Rectal smooth muscle tissue (tissue), 1 donor: ENCODE measurements at regions not wholly inside any gene's neighbourhood (a gene's known extent, or its start where the extent isn't known, plus 50 kb on each side); places are given as distances from the start of the nearest gene placed in this dataset.
"Not testable (repeated sequence)": the region's sequence is repeated elsewhere in the genome, so short reads cannot be mapped to it uniquely, and the experiment has no call there.

Experiments
- H3K27ac ChIP-seq: one replicate; pipeline ENCODE4 v1.7.0; 2013; ENCODE audit warnings: low read depth, low read length, inconsistent platforms
- H3K27me3 ChIP-seq: one replicate; pipeline ENCODE4 v1.7.0; 2013; ENCODE audit warnings: low read length; ENCODE audit not compliant: control insufficient read depth, insufficient read depth
- H3K36me3 ChIP-seq: one replicate; pipeline ENCODE4 v1.7.0; 2013; ENCODE audit warnings: low read length; ENCODE audit not compliant: control insufficient read depth, insufficient read depth
- H3K4me1 ChIP-seq: one replicate; pipeline ENCODE4 v1.7.0; 2013; ENCODE audit warnings: low read length; ENCODE audit not compliant: control insufficient read depth, insufficient read depth
- H3K4me3 ChIP-seq: one replicate; pipeline ENCODE4 v1.7.0; 2013; ENCODE audit warnings: low read length
- H3K9ac ChIP-seq: one replicate; pipeline ENCODE4 v1.7.0; 2013; ENCODE audit warnings: low read length

GRCh38 chr4:9611101-9611500, 166.9 kb downstream of the DEFB131A start:
- H3K27me3 ChIP-seq, result no peaks in the 10 kb centered on the region
- no peak overlapping the region for H3K4me3 ChIP-seq
- no peak overlapping the region for H3K9ac ChIP-seq
- no peak overlapping the region for H3K27ac ChIP-seq
- H3K36me3 ChIP-seq, result no peaks in the 10 kb centered on the region
- H3K4me1 ChIP-seq, result no peaks in the 10 kb centered on the region

- H3K36me3 ChIP-seq, H3K27ac ChIP-seq, H3K27me3 ChIP-seq, H3K9ac ChIP-seq, H3K4me1 ChIP-seq, H3K4me3 ChIP-seq: not testable (repeated sequence)
These were observed 145.0 kb upstream of the DRD5 start for GRCh38 chr4:9636411-9636810.

GRCh38 chr4:9659678-9660077, 121.8 kb upstream of the DRD5 start:
- not testable (repeated sequence) for H3K36me3 ChIP-seq, H3K27ac ChIP-seq, H3K9ac ChIP-seq, H3K27me3 ChIP-seq, H3K4me3 ChIP-seq, H3K4me1 ChIP-seq

GRCh38 chr4:9660955-9661354, 120.5 kb upstream of the DRD5 start:
- not testable (repeated sequence) for H3K36me3 ChIP-seq, H3K4me3 ChIP-seq, H3K4me1 ChIP-seq, H3K9ac ChIP-seq, H3K27ac ChIP-seq, H3K27me3 ChIP-seq

- H3K27ac ChIP-seq, H3K4me1 ChIP-seq, H3K36me3 ChIP-seq, H3K9ac ChIP-seq, H3K27me3 ChIP-seq, H3K4me3 ChIP-seq: not testable (repeated sequence)
These were observed 110.7 kb upstream of the DRD5 start for GRCh38 chr4:9670725-9671124.

- H3K4me3 ChIP-seq, H3K36me3 ChIP-seq, H3K27me3 ChIP-seq, H3K9ac ChIP-seq, H3K27ac ChIP-seq, H3K4me1 ChIP-seq: not testable (repeated sequence)
These were observed 104.1 kb upstream of the DRD5 start for GRCh38 chr4:9677357-9677756.

GRCh38 chr4:9679704-9680478, 101.5 kb upstream of the DRD5 start:
- no peak overlapping the region for H3K4me3 ChIP-seq
- no peaks in the 10 kb centered on the region for H3K36me3 ChIP-seq
- no peaks in the 10 kb centered on the region for H3K27me3 ChIP-seq
- H3K27ac ChIP-seq, result no peak overlapping the region
- H3K9ac ChIP-seq, result no peak overlapping the region
- no peaks in the 10 kb centered on the region for H3K4me1 ChIP-seq

GRCh38 chr4:9683174-9683573, 98.3 kb upstream of the DRD5 start:
- H3K4me1 ChIP-seq, H3K4me3 ChIP-seq, H3K36me3 ChIP-seq, H3K27me3 ChIP-seq, H3K27ac ChIP-seq, H3K9ac ChIP-seq: not testable (repeated sequence)

- H3K4me1 ChIP-seq, H3K9ac ChIP-seq, H3K4me3 ChIP-seq, H3K27me3 ChIP-seq, H3K27ac ChIP-seq, H3K36me3 ChIP-seq: not testable (repeated sequence)
These were observed 96.4 kb upstream of the DRD5 start for GRCh38 chr4:9685016-9685415.

- Histone ChIP-seq H3K27me3 (no peaks in the 10 kb centered on the region), H3K9ac (no peak overlapping the region), H3K4me1 (no peaks in the 10 kb centered on the region), H3K27ac (no peak overlapping the region), H3K36me3 (no peaks in the 10 kb centered on the region), H3K4me3 (no peak overlapping the region)
These were observed 95.7 kb upstream of the DRD5 start for GRCh38 chr4:9685692-9686091.

GRCh38 chr4:9690636-9691237, 90.7 kb upstream of the DRD5 start:
- H3K27ac ChIP-seq, result peak overlapping the region; percentile 88
- H3K36me3 ChIP-seq, H3K27me3 ChIP-seq, H3K4me1 ChIP-seq: not testable (repeated sequence)
- peak overlapping the region; percentile 75 for H3K4me3 ChIP-seq
- peak overlapping the region; percentile 53 for H3K9ac ChIP-seq

- H3K36me3 ChIP-seq, result no peaks in the 10 kb centered on the region
- H3K27ac ChIP-seq, result peak overlapping the region; percentile 88
- H3K4me1 ChIP-seq, result no peaks in the 10 kb centered on the region
- peak overlapping the region; percentile 53 for H3K9ac ChIP-seq
- H3K4me3 ChIP-seq, result peak overlapping the region; percentile 75
- no peaks in the 10 kb centered on the region for H3K27me3 ChIP-seq
These were observed 90.0 kb upstream of the DRD5 start for GRCh38 chr4:9691238-9692065.
